EL (cell line): ENCODE measurements at regions not wholly inside any gene's neighbourhood (a gene's known extent, or its start where the extent isn't known, plus 50 kb on each side); places are given as distances from the start of the nearest gene placed in this dataset.
A peak's percentile ranks its signal among the peaks of the same experiment; 100 is the strongest.
"Not testable (repeated sequence)": the region's sequence is repeated elsewhere in the genome, so short reads cannot be mapped to it uniquely, and the experiment has no call there.

Experiments
- DNase-seq: peaks from one replicate; pipeline ENCODE4 v3.0.0-alpha.2; 2016

GRCh38 chr12:84018556-84019179, 893.9 kb downstream of the SLC6A15 start:
- not testable (repeated sequence) for DNase-seq

- DNase-seq: no peak
Observed at GRCh38 chr12:84016956-84017355, 895.6 kb downstream of the SLC6A15 start.

GRCh38 chr12:83997423-83997822, 915.2 kb downstream of the SLC6A15 start:
- no peak for DNase-seq

GRCh38 chr12:83996671-83997070, 915.9 kb downstream of the SLC6A15 start:
- peak; percentile 7 for DNase-seq

GRCh38 chr12:83985084-83985483, 927.5 kb downstream of the SLC6A15 start:
- DNase-seq: no peak

- DNase-seq: no peak
Observed at GRCh38 chr12:83980398-83980797, 932.2 kb downstream of the SLC6A15 start.

- no peak for DNase-seq
Observed at GRCh38 chr12:83979785-83980184, 932.8 kb downstream of the SLC6A15 start.

- no peak for DNase-seq
Observed at GRCh38 chr12:83971781-83972180, 940.8 kb downstream of the SLC6A15 start.

- DNase-seq: no peak
Observed at GRCh38 chr12:83960767-83961166, 951.8 kb downstream of the SLC6A15 start.

- peak; percentile 13 for DNase-seq
Observed at GRCh38 chr12:83958997-83959396, 953.6 kb downstream of the SLC6A15 start.

GRCh38 chr12:83954956-83955601, 957.5 kb downstream of the SLC6A15 start:
- no peak for DNase-seq

- DNase-seq: no peak
Observed at GRCh38 chr12:83954071-83954789, 958.4 kb downstream of the SLC6A15 start.

- peak; percentile 35 for DNase-seq
Observed at GRCh38 chr12:83945871-83946270, 966.7 kb downstream of the SLC6A15 start.

GRCh38 chr12:83939718-83940117, 972.9 kb downstream of the SLC6A15 start:
- no peak for DNase-seq

- DNase-seq: no peak
Observed at GRCh38 chr12:83933615-83934014, 979.0 kb downstream of the SLC6A15 start.

GRCh38 chr12:83932011-83932410, 980.6 kb downstream of the SLC6A15 start:
- DNase-seq: no peak

- DNase-seq: no peak
Observed at GRCh38 chr12:83931451-83931850, 981.1 kb downstream of the SLC6A15 start.

GRCh38 chr12:83929792-83930191, 982.8 kb downstream of the SLC6A15 start:
- DNase-seq: not testable (repeated sequence)

- DNase-seq: no peak
Observed at GRCh38 chr12:83920821-83921547, 991.6 kb downstream of the SLC6A15 start.

GRCh38 chr12:83919081-83919480, 993.5 kb downstream of the SLC6A15 start:
- DNase-seq: no peak

- DNase-seq: no peak
Observed at GRCh38 chr12:83904175-83904574, 1008.4 kb downstream of the SLC6A15 start.

GRCh38 chr12:83896416-83896815, 1016.2 kb downstream of the SLC6A15 start:
- no peak for DNase-seq

GRCh38 chr12:83893101-83893500, 1019.5 kb downstream of the SLC6A15 start:
- no peak for DNase-seq
